Ovary (tissue), 7 donors: ENCODE measurements at regions not wholly inside any gene's neighbourhood (a gene's known extent, or its start where the extent isn't known, plus 50 kb on each side); places are given as distances from the start of the nearest gene placed in this dataset.

Source experiments
- DNase-seq, 5 donors: peaks; one replicate each; pipeline ENCODE4 v3.0.0-alpha.2; 2019 to 2020
- H3K27ac ChIP-seq, 2 donors: fragments of 200-600 bp; one replicate each; pipeline versions ENCODE4 v1.5.1 to v1.8.0; 2019 to 2022
- H3K27me3 ChIP-seq: fragments of 200-600 bp; one replicate; pipeline ENCODE4 v1.8.0; 2022
- H3K36me3 ChIP-seq: fragments of 200-600 bp; sonication (generic); one replicate; pipeline ENCODE4 v1.5.1; 2019
- H3K4me1 ChIP-seq: one replicate; pipeline ENCODE4 v1.8.1; 2013; ENCODE audit warnings: mild to moderate bottlenecking, moderate library complexity; ENCODE audit not compliant: insufficient read depth
- H3K4me3 ChIP-seq: fragments of 200-600 bp; sonication (generic); one replicate; pipeline ENCODE4 v1.5.1; 2017
- H3K9me3 ChIP-seq, 2 donors: fragments of 200-600 bp in 1 of 2; sonication (generic) in 1 of 2; one replicate each; pipeline versions ENCODE4 v1.5.1 to v1.8.1; 2013 to 2019; ENCODE audit warnings: mild to moderate bottlenecking in 1 of 2, moderate library complexity in 1 of 2
- CTCF ChIP-seq, 3 donors: fragments of 450-650 bp in 2 of 3; fragments of 200-600 bp in 1 of 3; IDR thresholded peaks; one replicate each; pipeline versions ENCODE4 v1.5.1 to v1.8.0; 2016 to 2022; ENCODE audit warnings: antibody characterized with exemption in 3 of 3, mild to moderate bottlenecking in 1 of 3
- EP300 ChIP-seq: sonication (generic); formaldehyde crosslinking; IDR thresholded peaks from one replicate; pipeline ENCODE4 v1.6.1; 2017; ENCODE audit warnings: antibody characterized with exemption
- POLR2A ChIP-seq: fragments of 450-650 bp; IDR thresholded peaks from one replicate; pipeline ENCODE4 v1.6.1; 2017; ENCODE audit warnings: antibody characterized with exemption, mild to moderate bottlenecking, moderate library complexity
- WGBS, 3 donors: extraction: QIAGEN DNeasy Blood & Tissue Kit in 1 of 3; methylation state at CpG; one replicate each; pipeline versions ENCODE4 v1.1.5 to v1.1.7; 2013 to 2017; 5-methylcytosine and 5-hydroxymethylcytosine counted together
- intact Hi-C, 4 donors: fragments of 100-400 bp; cut with DNase I; formaldehyde crosslinking; loops; one replicate each; pipeline versions ENCODE4 v1.11.0 to v1.15.1; 2022 to 2023
- donor health status: DM: no; HTN: no; CAD: no; lungs with moderate emphysema.
- donor health status: DM: no; HTN: no; CAD: no.
- donor health status: Bipolar disorder and iron deficiency.
- donor health status: DM: no; HTN: no; CAD: no.
- donor health status: DM: yes; HTN: yes; CAD: no.

- intact Hi-C loops, result no loop called here
- no peak overlapping the region for H3K27ac ChIP-seq
- H3K4me3 ChIP-seq, result no peak overlapping the region
- no peaks in the 10 kb centered on the region for H3K36me3 ChIP-seq
- no peaks in the 10 kb centered on the region for H3K9me3 ChIP-seq
- no peaks in the 10 kb centered on the region for H3K4me1 ChIP-seq
- TF ChIP-seq CTCF (IDR thresholded peaks at IDR 0.05) (no peak), EP300 (no peak), POLR2A (no peak)
- WGBS, 3 donors, result 77 to 86% (median 84%) methylated on average over 3 of the region's 3 CpGs
- DNase-seq, result no peak
- H3K27me3 ChIP-seq, result no peaks in the 10 kb centered on the region
Measured at GRCh38 chr5:109982966-109983534, 293.3 kb downstream of the MAN2A1 start.

- intact Hi-C loops, result no loop called here
- TF ChIP-seq POLR2A (no peak), CTCF (IDR thresholded peaks at IDR 0.05) (no peak), EP300 (no peak)
Measured at GRCh38 chr5:109986726-109987125, 297.0 kb downstream of the MAN2A1 start.

GRCh38 chr5:109987355-109987754, 297.6 kb downstream of the MAN2A1 start:
- DNase-seq, result no peak
- Histone ChIP-seq H3K27ac (no peak overlapping the region), H3K27me3 (no peaks in the 10 kb centered on the region), H3K4me3 (no peak overlapping the region), H3K36me3 (no peaks in the 10 kb centered on the region), H3K9me3 (no peaks in the 10 kb centered on the region), H3K4me1 (no peaks in the 10 kb centered on the region)
- 0% methylated on average over 1 of the region's 1 CpG for WGBS, 3 donors
- TF ChIP-seq EP300, result no peak
- TF ChIP-seq POLR2A, result no peak
- no peak for TF ChIP-seq CTCF (IDR thresholded peaks at IDR 0.05)
- intact Hi-C loops, result no loop called here

More at GRCh38 chr5:109986726-109987125, 297.0 kb downstream of the MAN2A1 start:
- Histone ChIP-seq H3K4me1 (no peaks in the 10 kb centered on the region), H3K9me3 (no peaks in the 10 kb centered on the region), H3K27me3 (no peaks in the 10 kb centered on the region), H3K27ac (no peak overlapping the region), H3K36me3 (no peaks in the 10 kb centered on the region), H3K4me3 (no peak overlapping the region)
- DNase-seq, result no peak
- 69 to 83% (median 82%) methylated on average over 2 of the region's 2 CpGs for WGBS, 3 donors

- H3K4me1 ChIP-seq, result no peaks in the 10 kb centered on the region
- no peak overlapping the region for H3K27ac ChIP-seq
- WGBS, 3 donors, result 62 to 71% (median 66%) methylated on average over 2 of the region's 2 CpGs
Measured at GRCh38 chr5:109987970-109988369, 298.2 kb downstream of the MAN2A1 start.

More at GRCh38 chr5:109987970-109988369, 298.2 kb downstream of the MAN2A1 start:
- TF ChIP-seq CTCF (IDR thresholded peaks at IDR 0.05) (no peak), POLR2A (no peak), EP300 (no peak)
- DNase-seq, result no peak
- intact Hi-C loops, result no loop called here
- no peaks in the 10 kb centered on the region for H3K27me3 ChIP-seq
- no peak overlapping the region for H3K4me3 ChIP-seq
- no peaks in the 10 kb centered on the region for H3K9me3 ChIP-seq
- no peaks in the 10 kb centered on the region for H3K36me3 ChIP-seq
